Panc1 (cell line): ENCODE measurements at regions not wholly inside any gene's neighbourhood (a gene's known extent, or its start where the extent isn't known, plus 50 kb on each side); places are given as distances from the start of the nearest gene placed in this dataset.

Experiments
- ATAC-seq: fragments of 200-7000 bp; cut with Tn5 transposase; 2 replicates; pipeline ENCODE4 v1.9.1; 2020; ENCODE audit warnings: mild to moderate bottlenecking, moderate library complexity
- BruUV-seq: library from RNA; stranded (reverse); fragments of 400-500 nt; replicated peaks from 2 replicates; lab custom pipeline; 2021; lab: Mats Ljungman, UMichigan
- CTCF ChIA-PET: fragments of 300-600 bp; sonication (Branson Sonifier 250); formaldehyde crosslinking; loops from one replicate; lab custom pipeline; 2022; ENCODE audit warnings: antibody characterized with exemption; lab: Charles Lee
- POLR2A ChIA-PET: fragments of 300-600 bp; sonication (Branson Sonifier 250); formaldehyde crosslinking; loops from one replicate; lab custom pipeline; 2022; ENCODE audit warnings: antibody characterized with exemption; lab: Charles Lee
- DNase-seq: peaks from one replicate; pipeline ENCODE4 v3.0.0-alpha.2; 2010; ENCODE audit warnings: low read depth, low spot score
- H3K27ac ChIP-seq: 2 replicates; pipeline ENCODE4 v1.5.1; 2011; ENCODE audit warnings: mild to moderate bottlenecking, low read length, inconsistent platforms
- H3K27me3 ChIP-seq: fragments of 200-500 bp; sonication (Bioruptor generic); 2 replicates; pipeline ENCODE4 v1.6.0; 2014; ENCODE audit warnings: low read length, inconsistent platforms; ENCODE audit not compliant: control insufficient read depth, insufficient read depth
- H3K36me3 ChIP-seq: fragments of 200-500 bp; sonication (Bioruptor generic); 2 replicates; pipeline ENCODE4 v1.5.1; 2014; ENCODE audit warnings: inconsistent platforms, mild to moderate bottlenecking, low read length, moderate library complexity; ENCODE audit not compliant: control insufficient read depth, insufficient read depth
- H3K4me1 ChIP-seq: 2 replicates; pipeline ENCODE4 v1.5.1; 2011; ENCODE audit warnings: inconsistent platforms, mild to moderate bottlenecking, low read length, moderate library complexity; ENCODE audit not compliant: control insufficient read depth, insufficient read depth
- H3K4me3 ChIP-seq, 2 experiments: 2 replicates each; pipeline ENCODE4 v1.5.1; 2011 to 2012; ENCODE audit warnings: low read depth in 2 of 2, low read length in 2 of 2, mild to moderate bottlenecking in 2 of 2, inconsistent platforms in 1 of 2, moderate library complexity in 1 of 2
- H3K9me3 ChIP-seq: fragments of 200-500 bp; sonication (Bioruptor generic); 2 replicates; pipeline ENCODE4 v1.5.1; 2014; ENCODE audit warnings: low read depth, mild to moderate bottlenecking, inconsistent platforms, low read length, moderate library complexity; ENCODE audit not compliant: control insufficient read depth, insufficient read depth
- CTCF ChIP-seq: fragments of 450-650 bp; IDR thresholded peaks from 2 replicates; pipeline ENCODE4 v1.5.1; 2017; ENCODE audit warnings: mild to moderate bottlenecking
- POLR2AphosphoS5 ChIP-seq: IDR thresholded peaks from 2 replicates; pipeline ENCODE4 v1.6.1; 2012; ENCODE audit warnings: mild to moderate bottlenecking, low read depth, low read length, moderate library complexity
- REST ChIP-seq, 2 experiments: IDR thresholded peaks; 2 replicates each; pipeline ENCODE4 v1.6.1; 2011 to 2012; ENCODE audit warnings: low read depth in 2 of 2, control low read depth in 1 of 2, low read length in 1 of 2, mild to moderate bottlenecking in 1 of 2, moderate library complexity in 1 of 2; ENCODE audit not compliant: insufficient read depth in 1 of 2
- SIN3A ChIP-seq: IDR thresholded peaks from 2 replicates; pipeline ENCODE4 v1.6.1; 2012; ENCODE audit warnings: low read depth, mild to moderate bottlenecking, low read length, moderate library complexity, borderline replicate concordance; ENCODE audit not compliant: insufficient read depth
- TCF7L2 ChIP-seq: IDR thresholded peaks from 2 replicates; pipeline ENCODE4 v1.6.1; 2011; ENCODE audit warnings: mild to moderate bottlenecking, low read depth, low read length, inconsistent platforms
- in situ Hi-C: cut with HindIII; loops from 2 replicates; pipeline ENCODE4 v1.10.0; 2016; ENCODE audit warnings: low sequenced_read_pairs, low pct_unique_long_range_greater_than_20kb
- intact Hi-C: fragments of 100-400 bp; cut with micrococcal nuclease; formaldehyde crosslinking; loops from one replicate; pipeline ENCODE4 v1.10.0; 2022; ENCODE audit not compliant: unreplicated experiment

DNA sequence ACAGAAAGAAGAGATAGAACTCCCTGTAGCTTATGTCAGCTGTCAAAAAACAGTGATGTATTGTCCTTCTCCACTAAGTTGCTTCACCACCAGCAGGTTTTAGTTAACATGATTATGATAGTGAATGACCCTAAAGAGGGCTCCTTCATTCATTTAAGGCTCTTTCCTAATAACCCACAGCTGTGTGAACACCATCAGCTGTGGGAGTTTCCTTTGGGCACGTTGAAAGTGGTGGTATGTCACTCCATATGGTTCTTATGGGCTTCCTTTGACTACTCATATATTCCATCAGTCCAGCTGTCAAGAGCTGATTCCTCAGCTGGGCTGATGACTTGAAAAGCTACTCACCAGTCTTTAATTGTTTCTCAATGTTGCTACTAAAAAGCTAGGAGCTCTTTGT lies 210.3 kb downstream of the UBE2E3 start:
- Histone ChIP-seq H3K4me1 (no peaks in the 10 kb centered on the region), H3K9me3 (no peaks in the 10 kb centered on the region), H3K36me3 (no peaks in the 10 kb centered on the region), H3K27ac (no peak overlapping the region), H3K4me3 (no peak overlapping the region), H3K27me3 (no peaks in the 10 kb centered on the region)
- TF ChIP-seq REST (IDR thresholded peaks at IDR 0.05; ENCODE audit: insufficient read depth in 1 of 2, low read depth in 2 of 2, low read length in 1 of 2) (no peak), TCF7L2 (no peak), POLR2AphosphoS5 (no peak), CTCF (no peak), SIN3A (no peak)
- ATAC-seq (no peak), DNase-seq (no peak)
- intact Hi-C loops = no loop called here
- in situ Hi-C loops = no loop called here
- BruUV-seq = no TSS peak
- CTCF ChIA-PET = no interaction called here
- POLR2A ChIA-PET = no interaction called here

- POLR2A ChIA-PET = interaction anchor here (0.6 kb wide), 1 partner anchor 1720 kb away, joined by 3 read pairs; no protein-coding TSS in a partner anchor
- H3K4me1 ChIP-seq = no peaks in the 10 kb centered on the region
- no TSS peak for BruUV-seq
- intact Hi-C loops = no loop called here
- CTCF ChIA-PET = no interaction called here
- no peak overlapping the region for H3K4me3 ChIP-seq
- no peak for ATAC-seq
- H3K36me3 ChIP-seq = no peaks in the 10 kb centered on the region
- in situ Hi-C loops = no loop called here
- no peak overlapping the region for H3K27ac ChIP-seq
- TF ChIP-seq SIN3A (no peak), TCF7L2 (no peak), POLR2AphosphoS5 (no peak)
- no peaks in the 10 kb centered on the region for H3K9me3 ChIP-seq
- H3K27me3 ChIP-seq = no peaks in the 10 kb centered on the region
- DNase-seq = no peak
These were observed 213.1 kb downstream of the UBE2E3 start for GRCh38 chr2:181193550-181193949.

DNA sequence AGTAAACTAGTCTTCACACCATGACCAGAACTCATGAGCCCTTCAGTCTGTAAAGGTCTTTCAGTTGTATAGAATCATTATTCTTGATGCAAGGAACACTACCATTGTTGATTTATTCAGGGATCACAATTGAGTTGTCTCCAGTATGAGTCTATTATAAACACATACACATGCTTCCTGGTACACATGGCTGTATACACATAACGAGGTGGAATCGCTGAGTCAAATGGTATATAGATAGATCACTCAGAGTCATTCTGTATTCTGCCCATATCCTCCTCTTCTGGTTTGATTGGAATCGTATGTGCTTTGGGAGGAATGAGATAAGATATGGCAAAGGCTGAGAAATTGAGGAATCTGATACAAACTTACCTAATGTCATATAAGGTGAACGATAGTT lies 216.0 kb downstream of the UBE2E3 start:
- DNase-seq = no peak
- ATAC-seq = no peak
- no peak overlapping the region for H3K27ac ChIP-seq
- H3K4me1 ChIP-seq = no peaks in the 10 kb centered on the region
- no peak for TF ChIP-seq POLR2AphosphoS5
- no peak for TF ChIP-seq REST (IDR thresholded peaks at IDR 0.05; ENCODE audit: insufficient read depth in 1 of 2, low read depth in 2 of 2, low read length in 1 of 2)
- no peak for TF ChIP-seq TCF7L2
- no peak for TF ChIP-seq CTCF
- TF ChIP-seq SIN3A = no peak
- in situ Hi-C loops = no loop called here
- intact Hi-C loops = no loop called here
- no peaks in the 10 kb centered on the region for H3K27me3 ChIP-seq
- CTCF ChIA-PET = no interaction called here
- H3K9me3 ChIP-seq = no peaks in the 10 kb centered on the region
- no TSS peak for BruUV-seq
- POLR2A ChIA-PET = no interaction called here
- H3K36me3 ChIP-seq = no peaks in the 10 kb centered on the region
- H3K4me3 ChIP-seq = no peak overlapping the region
